ENCODE measurements at regions not wholly inside any gene's neighbourhood (a gene's known extent, or its start where the extent isn't known, plus 50 kb on each side); places are given as distances from the start of the nearest gene placed in this dataset.

DNA sequence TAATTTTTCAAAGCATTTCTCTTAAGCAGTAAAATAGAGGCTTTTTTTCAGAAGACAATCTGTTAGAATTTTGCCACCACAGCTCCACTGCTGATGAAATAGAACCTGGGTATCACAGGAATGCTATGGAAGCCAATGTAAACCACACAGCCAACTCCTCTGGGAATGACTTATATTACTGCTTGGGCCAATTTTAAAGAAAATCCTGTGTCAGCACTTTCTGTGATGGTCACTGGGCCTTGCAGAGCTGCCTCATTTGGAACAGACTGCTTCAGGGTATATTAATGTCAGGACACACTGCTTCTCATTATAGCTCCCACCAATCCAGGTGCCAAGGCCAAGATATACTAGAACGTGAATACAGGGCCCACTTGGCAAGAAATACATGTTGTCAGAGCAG, 144.1 kb upstream of the ACTBL2 start:
- DNase-seq = no peak
- WGBS (ENCODE audit: low lambda C conversion rate) = 70% methylated on average over 1 of the region's 1 CpG
- POLR2A ChIA-PET = no interaction called here
- no peak for TF ChIP-seq FOSL2 (IDR thresholded peaks at IDR 0.05; ENCODE audit: borderline replicate concordance, low read depth)
- no peak for TF ChIP-seq FOXM1 (IDR thresholded peaks at IDR 0.05; ENCODE audit: low read depth)
- no peak for TF ChIP-seq MXI1 (IDR thresholded peaks at IDR 0.05; ENCODE audit: low read depth, low read length)
- no peak for TF ChIP-seq RFX5 (IDR thresholded peaks at IDR 0.05; ENCODE audit: low read length)
- TF ChIP-seq, protein P1, sequence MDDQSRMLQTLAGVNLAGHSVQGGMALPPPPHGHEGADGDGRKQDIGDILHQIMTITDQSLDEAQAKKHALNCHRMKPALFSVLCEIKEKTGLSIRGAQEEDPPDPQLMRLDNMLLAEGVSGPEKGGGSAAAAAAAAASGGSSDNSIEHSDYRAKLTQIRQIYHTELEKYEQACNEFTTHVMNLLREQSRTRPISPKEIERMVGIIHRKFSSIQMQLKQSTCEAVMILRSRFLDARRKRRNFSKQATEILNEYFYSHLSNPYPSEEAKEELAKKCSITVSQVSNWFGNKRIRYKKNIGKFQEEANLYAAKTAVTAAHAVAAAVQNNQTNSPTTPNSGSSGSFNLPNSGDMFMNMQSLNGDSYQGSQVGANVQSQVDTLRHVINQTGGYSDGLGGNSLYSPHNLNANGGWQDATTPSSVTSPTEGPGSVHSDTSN (IDR thresholded peaks at IDR 0.05) = no peak
- no peak for TF ChIP-seq RCOR1 (IDR thresholded peaks at IDR 0.05; ENCODE audit: low read length)
- TF ChIP-seq, protein P2, sequence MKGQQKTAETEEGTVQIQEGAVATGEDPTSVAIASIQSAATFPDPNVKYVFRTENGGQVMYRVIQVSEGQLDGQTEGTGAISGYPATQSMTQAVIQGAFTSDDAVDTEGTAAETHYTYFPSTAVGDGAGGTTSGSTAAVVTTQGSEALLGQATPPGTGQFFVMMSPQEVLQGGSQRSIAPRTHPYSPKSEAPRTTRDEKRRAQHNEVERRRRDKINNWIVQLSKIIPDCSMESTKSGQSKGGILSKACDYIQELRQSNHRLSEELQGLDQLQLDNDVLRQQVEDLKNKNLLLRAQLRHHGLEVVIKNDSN (IDR thresholded peaks at IDR 0.05; ENCODE audit: borderline replicate concordance, low read depth) = no peak
- TF ChIP-seq, protein P3, sequence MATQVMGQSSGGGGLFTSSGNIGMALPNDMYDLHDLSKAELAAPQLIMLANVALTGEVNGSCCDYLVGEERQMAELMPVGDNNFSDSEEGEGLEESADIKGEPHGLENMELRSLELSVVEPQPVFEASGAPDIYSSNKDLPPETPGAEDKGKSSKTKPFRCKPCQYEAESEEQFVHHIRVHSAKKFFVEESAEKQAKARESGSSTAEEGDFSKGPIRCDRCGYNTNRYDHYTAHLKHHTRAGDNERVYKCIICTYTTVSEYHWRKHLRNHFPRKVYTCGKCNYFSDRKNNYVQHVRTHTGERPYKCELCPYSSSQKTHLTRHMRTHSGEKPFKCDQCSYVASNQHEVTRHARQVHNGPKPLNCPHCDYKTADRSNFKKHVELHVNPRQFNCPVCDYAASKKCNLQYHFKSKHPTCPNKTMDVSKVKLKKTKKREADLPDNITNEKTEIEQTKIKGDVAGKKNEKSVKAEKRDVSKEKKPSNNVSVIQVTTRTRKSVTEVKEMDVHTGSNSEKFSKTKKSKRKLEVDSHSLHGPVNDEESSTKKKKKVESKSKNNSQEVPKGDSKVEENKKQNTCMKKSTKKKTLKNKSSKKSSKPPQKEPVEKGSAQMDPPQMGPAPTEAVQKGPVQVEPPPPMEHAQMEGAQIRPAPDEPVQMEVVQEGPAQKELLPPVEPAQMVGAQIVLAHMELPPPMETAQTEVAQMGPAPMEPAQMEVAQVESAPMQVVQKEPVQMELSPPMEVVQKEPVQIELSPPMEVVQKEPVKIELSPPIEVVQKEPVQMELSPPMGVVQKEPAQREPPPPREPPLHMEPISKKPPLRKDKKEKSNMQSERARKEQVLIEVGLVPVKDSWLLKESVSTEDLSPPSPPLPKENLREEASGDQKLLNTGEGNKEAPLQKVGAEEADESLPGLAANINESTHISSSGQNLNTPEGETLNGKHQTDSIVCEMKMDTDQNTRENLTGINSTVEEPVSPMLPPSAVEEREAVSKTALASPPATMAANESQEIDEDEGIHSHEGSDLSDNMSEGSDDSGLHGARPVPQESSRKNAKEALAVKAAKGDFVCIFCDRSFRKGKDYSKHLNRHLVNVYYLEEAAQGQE (IDR thresholded peaks at IDR 0.05; ENCODE audit: low read depth, low read length) = no peak
- no peak for TF ChIP-seq EZH2phosphoT487 (IDR thresholded peaks at IDR 0.05; ENCODE audit: borderline replicate concordance, low read depth)
- no peak for TF ChIP-seq NFIC (IDR thresholded peaks at IDR 0.05; ENCODE audit: borderline replicate concordance)
- TF ChIP-seq RAD21 (IDR thresholded peaks at IDR 0.05; ENCODE audit: low read length) = no peak
- TF ChIP-seq, protein P4, sequence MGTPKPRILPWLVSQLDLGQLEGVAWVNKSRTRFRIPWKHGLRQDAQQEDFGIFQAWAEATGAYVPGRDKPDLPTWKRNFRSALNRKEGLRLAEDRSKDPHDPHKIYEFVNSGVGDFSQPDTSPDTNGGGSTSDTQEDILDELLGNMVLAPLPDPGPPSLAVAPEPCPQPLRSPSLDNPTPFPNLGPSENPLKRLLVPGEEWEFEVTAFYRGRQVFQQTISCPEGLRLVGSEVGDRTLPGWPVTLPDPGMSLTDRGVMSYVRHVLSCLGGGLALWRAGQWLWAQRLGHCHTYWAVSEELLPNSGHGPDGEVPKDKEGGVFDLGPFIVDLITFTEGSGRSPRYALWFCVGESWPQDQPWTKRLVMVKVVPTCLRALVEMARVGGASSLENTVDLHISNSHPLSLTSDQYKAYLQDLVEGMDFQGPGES (IDR thresholded peaks at IDR 0.05; ENCODE audit: low read depth, low read length) = no peak
- TF ChIP-seq FOXJ3 (CRISPR knock-in tag; IDR thresholded peaks at IDR 0.05) = no peak
- TF ChIP-seq, protein P5, sequence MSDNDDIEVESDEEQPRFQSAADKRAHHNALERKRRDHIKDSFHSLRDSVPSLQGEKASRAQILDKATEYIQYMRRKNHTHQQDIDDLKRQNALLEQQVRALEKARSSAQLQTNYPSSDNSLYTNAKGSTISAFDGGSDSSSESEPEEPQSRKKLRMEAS (IDR thresholded peaks at IDR 0.05; ENCODE audit: low read depth) = no peak
- TF ChIP-seq, protein P6, sequence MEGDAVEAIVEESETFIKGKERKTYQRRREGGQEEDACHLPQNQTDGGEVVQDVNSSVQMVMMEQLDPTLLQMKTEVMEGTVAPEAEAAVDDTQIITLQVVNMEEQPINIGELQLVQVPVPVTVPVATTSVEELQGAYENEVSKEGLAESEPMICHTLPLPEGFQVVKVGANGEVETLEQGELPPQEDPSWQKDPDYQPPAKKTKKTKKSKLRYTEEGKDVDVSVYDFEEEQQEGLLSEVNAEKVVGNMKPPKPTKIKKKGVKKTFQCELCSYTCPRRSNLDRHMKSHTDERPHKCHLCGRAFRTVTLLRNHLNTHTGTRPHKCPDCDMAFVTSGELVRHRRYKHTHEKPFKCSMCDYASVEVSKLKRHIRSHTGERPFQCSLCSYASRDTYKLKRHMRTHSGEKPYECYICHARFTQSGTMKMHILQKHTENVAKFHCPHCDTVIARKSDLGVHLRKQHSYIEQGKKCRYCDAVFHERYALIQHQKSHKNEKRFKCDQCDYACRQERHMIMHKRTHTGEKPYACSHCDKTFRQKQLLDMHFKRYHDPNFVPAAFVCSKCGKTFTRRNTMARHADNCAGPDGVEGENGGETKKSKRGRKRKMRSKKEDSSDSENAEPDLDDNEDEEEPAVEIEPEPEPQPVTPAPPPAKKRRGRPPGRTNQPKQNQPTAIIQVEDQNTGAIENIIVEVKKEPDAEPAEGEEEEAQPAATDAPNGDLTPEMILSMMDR (IDR thresholded peaks at IDR 0.05) = no peak
- Histone ChIP-seq H3K36me3 (replicated peaks in 1 of 2; ENCODE audit: control insufficient read depth in 1 of 2, insufficient read depth in 2 of 2, low read length in 1 of 2) (no peaks in the 10 kb centered on the region), H3K27ac (ENCODE audit: low read depth in 2 of 2, low read length in 1 of 2) (no peak overlapping the region), H3K9ac (no peak overlapping the region), H3K4me3 (ENCODE audit: low read depth in 2 of 2, low read length in 1 of 2) (no peak overlapping the region), H2AFZ (ENCODE audit: low read depth) (no peak overlapping the region), H3K9me3 (no peaks in the 10 kb centered on the region), H3K4me2 (no peak overlapping the region), H3K79me2 (ENCODE audit: insufficient read depth) (no peaks in the 10 kb centered on the region), H3K9me2 (no peaks in the 10 kb centered on the region), H3K27me3 (ENCODE audit: insufficient read depth) (no peaks in the 10 kb centered on the region), H3K4me1 (ENCODE audit: control insufficient read depth in 1 of 2, insufficient read depth in 2 of 2, low read depth in 1 of 2, low read length in 1 of 2) (no peaks in the 10 kb centered on the region), H4K20me1 (ENCODE audit: insufficient read depth) (no peaks in the 10 kb centered on the region), H3F3A (replicated peaks; ENCODE audit: insufficient read depth) (no peaks in the 10 kb centered on the region)
- CTCF ChIA-PET = interaction anchor here (0.6 to 1.9 kb wide), 3 partner anchors 24 to 1991 kb away, joined by 3 to 4 read pairs (median 4); no protein-coding TSS in a partner anchor
